Ectodermal cell (in vitro differentiated cells): ENCODE measurements at regions not wholly inside any gene's neighbourhood (a gene's known extent, or its start where the extent isn't known, plus 50 kb on each side); places are given as distances from the start of the nearest gene placed in this dataset.

ENCODE experiments used
- H3K27ac ChIP-seq: 2 replicates; pipeline ENCODE4 v1.7.0; 2013; ENCODE audit warnings: mild to moderate bottlenecking, low read depth, low read length; ENCODE audit not compliant: insufficient read depth, poor library complexity, severe bottlenecking
- H3K27me3 ChIP-seq: 2 replicates; pipeline ENCODE4 v1.7.0; 2013; ENCODE audit warnings: mild to moderate bottlenecking, low read length; ENCODE audit not compliant: insufficient read depth, control insufficient read depth, poor library complexity, severe bottlenecking
- H3K36me3 ChIP-seq: one replicate; pipeline ENCODE4 v1.7.0; 2013; ENCODE audit warnings: low read length; ENCODE audit not compliant: control insufficient read depth, insufficient read depth
- H3K4me1 ChIP-seq: one replicate; pipeline ENCODE4 v1.7.0; 2013; ENCODE audit warnings: low read length; ENCODE audit not compliant: control insufficient read depth, insufficient read depth
- H3K4me3 ChIP-seq: 2 replicates; pipeline ENCODE4 v1.7.0; 2013; ENCODE audit warnings: low read depth, low read length, control low read depth; ENCODE audit not compliant: insufficient read depth
- H3K9me3 ChIP-seq: 2 replicates; pipeline ENCODE4 v1.7.0; 2013; ENCODE audit warnings: mild to moderate bottlenecking, low read length, moderate library complexity; ENCODE audit not compliant: control insufficient read depth
- WGBS, 2 experiments: methylation state at CpG; one replicate each; pipeline ENCODE4 v1.1.7; 2013; ENCODE audit warnings: missing lambda C conversion rate in 2 of 2; 5-methylcytosine and 5-hydroxymethylcytosine counted together

DNA sequence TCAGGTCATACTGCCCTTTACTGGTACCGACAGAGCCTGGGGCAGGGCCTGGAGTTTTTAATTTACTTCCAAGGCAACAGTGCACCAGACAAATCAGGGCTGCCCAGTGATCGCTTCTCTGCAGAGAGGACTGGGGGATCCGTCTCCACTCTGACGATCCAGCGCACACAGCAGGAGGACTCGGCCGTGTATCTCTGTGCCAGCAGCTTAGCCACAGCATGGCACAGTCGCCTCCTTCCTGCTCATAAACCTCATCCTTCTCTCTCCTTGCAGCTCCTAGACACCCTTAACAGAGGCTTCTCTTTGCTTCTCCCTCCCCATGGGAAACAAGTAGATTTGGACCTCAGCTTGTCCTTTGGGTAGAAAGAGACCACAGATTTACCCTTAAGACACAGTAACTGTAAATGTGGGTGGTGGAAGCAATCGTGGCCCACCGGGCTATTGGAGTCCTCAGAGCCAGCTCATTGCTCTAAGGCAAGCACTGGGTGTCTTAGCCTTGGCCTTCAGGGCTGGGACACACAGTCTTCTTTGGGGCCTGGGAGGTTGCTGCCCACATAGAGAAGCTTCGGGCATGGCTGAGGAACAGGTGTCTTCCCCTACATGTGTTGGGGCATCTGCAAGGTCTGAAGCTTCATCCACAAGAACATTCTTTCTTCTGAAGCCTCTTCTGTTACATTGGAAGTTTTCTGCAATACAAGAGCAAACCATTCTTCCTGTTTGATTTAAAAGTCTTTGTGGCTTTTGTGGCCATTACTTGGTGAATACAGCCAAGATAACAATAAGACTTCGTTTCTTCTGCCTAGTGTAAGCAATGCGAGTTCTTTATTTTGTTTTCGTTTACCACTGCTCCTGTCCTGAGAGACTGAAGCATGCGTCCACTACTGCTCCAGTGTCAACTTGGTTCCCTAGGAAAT is 95.5 kb upstream of the PRSS58 start:
- no peaks in the 10 kb centered on the region for H3K4me1 ChIP-seq
- WGBS, 2 experiments = 87 to 88% methylated on average over 15 of the region's 15 CpGs
- no peaks in the 10 kb centered on the region for H3K36me3 ChIP-seq
- H3K9me3 ChIP-seq = no peaks in the 10 kb centered on the region
- H3K4me3 ChIP-seq = no peak overlapping the region
- H3K27ac ChIP-seq = no peak overlapping the region
- H3K27me3 ChIP-seq = no peaks in the 10 kb centered on the region

DNA sequence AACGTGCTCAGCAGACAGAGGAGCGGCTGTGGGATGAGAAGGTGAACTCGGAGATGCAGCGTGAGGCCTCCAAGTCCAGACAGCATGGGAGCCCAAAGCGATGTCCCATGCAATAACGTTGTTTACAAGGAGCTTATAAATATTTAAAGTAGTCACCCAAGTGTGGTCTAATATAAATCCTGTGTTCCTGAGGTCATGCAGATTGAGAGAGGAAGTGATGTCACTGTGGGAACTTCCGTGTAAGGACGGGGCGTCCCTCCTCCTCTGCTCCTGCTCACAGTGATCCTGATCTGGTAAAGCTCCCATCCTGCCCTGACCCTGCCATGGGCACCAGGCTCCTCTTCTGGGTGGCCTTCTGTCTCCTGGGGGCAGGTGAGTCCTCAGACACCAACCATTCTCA is 94.7 kb upstream of the PRSS58 start:
- H3K9me3 ChIP-seq = no peaks in the 10 kb centered on the region
- WGBS, 2 experiments = 92 to 93% methylated on average over 9 of the region's 9 CpGs
- H3K4me3 ChIP-seq = no peak overlapping the region
- H3K27ac ChIP-seq = no peak overlapping the region
- no peaks in the 10 kb centered on the region for H3K36me3 ChIP-seq
- H3K27me3 ChIP-seq = no peaks in the 10 kb centered on the region
- no peaks in the 10 kb centered on the region for H3K4me1 ChIP-seq

DNA sequence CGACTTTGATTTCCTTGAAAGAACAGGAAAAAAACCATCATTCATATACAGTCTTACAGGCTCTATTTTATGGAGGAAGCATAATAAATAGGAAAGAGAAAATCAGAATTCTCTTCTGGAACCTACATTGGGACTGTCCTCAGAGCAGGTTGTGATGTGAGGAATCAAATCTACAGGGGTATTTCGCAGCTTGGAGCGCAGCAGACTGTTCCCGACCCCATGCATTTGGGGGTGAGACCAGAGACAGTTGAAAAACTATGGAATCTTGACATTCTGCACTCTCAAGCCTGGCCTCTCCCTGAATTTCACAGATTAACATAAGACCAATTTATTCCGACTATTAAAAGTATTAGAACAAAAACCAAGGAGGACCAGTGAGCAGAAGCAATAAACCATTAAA is 93.3 kb upstream of the PRSS58 start:
- WGBS, 2 experiments = 94 to 96% methylated on average over 5 of the region's 5 CpGs
- Histone ChIP-seq H3K36me3 (no peaks in the 10 kb centered on the region), H3K27me3 (no peaks in the 10 kb centered on the region), H3K9me3 (no peaks in the 10 kb centered on the region), H3K27ac (no peak overlapping the region), H3K4me1 (no peaks in the 10 kb centered on the region), H3K4me3 (no peak overlapping the region)

DNA sequence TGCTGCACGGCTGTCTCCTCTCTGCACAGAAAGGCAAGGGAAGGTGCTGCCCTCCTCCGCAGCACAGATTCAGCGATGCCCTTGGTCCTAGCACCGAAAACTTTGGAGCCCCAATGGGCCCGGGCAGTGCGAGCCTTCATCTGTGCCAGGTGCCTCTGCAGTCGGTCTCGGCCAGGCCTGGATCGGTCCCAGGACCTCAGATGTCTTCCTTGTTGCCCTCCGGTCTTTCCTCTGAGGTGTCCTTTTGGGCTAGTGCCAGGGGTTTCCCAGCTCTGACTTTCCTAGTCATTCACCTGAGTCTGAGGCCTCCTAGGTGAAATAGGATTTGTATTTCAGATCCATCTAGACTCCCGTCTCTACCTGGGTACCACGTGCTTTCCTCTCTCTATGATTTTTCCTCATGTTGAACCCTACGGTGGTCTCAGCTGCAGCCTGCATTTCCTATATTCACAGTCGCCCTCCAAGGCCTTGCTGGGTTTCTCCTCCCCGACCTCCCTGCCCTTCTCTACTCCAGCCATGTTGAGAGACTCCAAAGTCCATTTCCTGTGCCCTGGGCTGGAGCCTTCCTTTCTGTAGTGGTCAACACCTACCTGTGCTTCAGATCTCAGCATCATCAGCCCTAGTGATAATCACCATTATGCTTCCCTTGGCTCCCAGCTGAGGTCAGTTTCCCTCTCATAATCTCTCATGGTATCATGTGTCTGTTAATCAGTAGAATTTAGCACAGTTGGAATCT is 92.0 kb upstream of the PRSS58 start:
- 92 to 93% methylated on average over 15 of the region's 15 CpGs for whole genome bisulfite sequencing, 2 experiments
- H3K27me3 ChIP-seq = no peaks in the 10 kb centered on the region
- H3K9me3 ChIP-seq = no peaks in the 10 kb centered on the region
- H3K4me3 ChIP-seq = no peak overlapping the region
- H3K36me3 ChIP-seq = no peaks in the 10 kb centered on the region
- no peak overlapping the region for H3K27ac ChIP-seq
- peaks cover 8% of the 10 kb centered on the region for H3K4me1 ChIP-seq

DNA sequence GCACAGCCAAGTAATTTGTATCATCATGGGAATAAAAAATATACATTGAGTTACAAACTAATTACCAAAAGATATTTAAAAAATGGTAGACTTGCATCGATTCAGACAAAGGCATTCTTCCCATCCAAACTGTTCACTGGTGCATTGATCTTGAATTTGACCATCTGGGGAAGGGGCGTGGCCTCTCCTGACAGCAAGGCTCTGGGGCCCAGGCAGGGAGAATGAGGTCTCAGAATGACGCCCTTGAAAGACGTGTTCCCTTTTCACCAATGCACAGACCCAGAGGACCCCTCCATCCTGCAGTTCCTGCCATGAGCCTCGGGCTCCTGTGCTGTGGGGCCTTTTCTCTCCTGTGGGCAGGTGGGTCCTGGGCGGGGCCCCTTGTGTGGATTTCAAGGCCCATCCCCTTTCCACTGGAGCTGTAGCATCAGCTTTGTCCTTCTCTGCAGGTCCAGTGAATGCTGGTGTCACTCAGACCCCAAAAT is 91.1 kb upstream of the PRSS58 start:
- Histone ChIP-seq H3K4me3 (no peak overlapping the region), H3K4me1 (peaks cover 8% of the 10 kb centered on the region), H3K9me3 (no peaks in the 10 kb centered on the region), H3K27ac (no peak overlapping the region), H3K36me3 (no peaks in the 10 kb centered on the region), H3K27me3 (no peaks in the 10 kb centered on the region)
- WGBS, 2 experiments = 91 to 92% methylated on average over 6 of the region's 6 CpGs

DNA sequence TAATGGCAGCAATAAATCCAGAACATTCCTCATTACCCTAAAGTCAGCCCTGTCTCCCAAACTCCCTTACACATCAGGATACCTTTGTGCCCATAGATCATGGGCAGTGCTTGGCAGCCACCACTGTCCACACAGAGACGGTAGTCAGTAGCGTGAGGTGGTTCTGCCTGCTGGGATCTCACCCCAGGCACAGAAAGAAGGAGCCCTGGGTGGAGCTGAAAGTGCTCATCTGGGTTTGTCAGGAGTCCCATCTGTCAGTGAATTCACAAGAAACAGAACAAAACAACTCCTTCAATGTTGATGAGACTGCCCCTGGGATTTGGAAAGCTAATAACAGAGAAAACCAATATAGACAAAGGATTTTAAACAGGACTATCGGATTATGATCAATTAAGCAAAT is 90.2 kb upstream of the PRSS58 start:
- 78 to 85% methylated on average over 3 of the region's 3 CpGs for WGBS, 2 experiments
- Histone ChIP-seq H3K36me3 (no peaks in the 10 kb centered on the region), H3K4me1 (peaks cover 8% of the 10 kb centered on the region), H3K4me3 (no peak overlapping the region), H3K27ac (no peak overlapping the region), H3K27me3 (no peaks in the 10 kb centered on the region), H3K9me3 (no peaks in the 10 kb centered on the region)

DNA sequence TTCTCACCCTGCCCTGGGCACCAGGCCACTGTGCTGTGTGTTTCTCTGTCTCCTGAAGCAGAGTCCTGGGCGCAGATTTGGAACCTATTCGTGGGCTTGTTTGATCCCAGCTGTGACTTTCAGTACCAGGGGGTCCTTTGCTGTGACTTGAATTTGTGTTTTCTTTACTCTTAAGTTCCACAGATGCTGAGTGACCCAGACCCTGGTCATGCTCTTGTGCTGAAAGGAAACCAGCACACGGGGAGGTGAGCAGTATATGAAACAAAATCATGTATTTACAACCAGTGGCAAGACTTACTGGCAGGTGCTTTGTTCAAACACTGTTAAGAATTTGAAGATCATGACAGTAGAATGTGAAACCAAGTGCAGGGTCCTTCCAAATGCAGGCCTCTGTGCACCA is 89.2 kb upstream of the PRSS58 start:
- Histone ChIP-seq H3K36me3 (no peaks in the 10 kb centered on the region), H3K9me3 (no peaks in the 10 kb centered on the region), H3K4me3 (no peak overlapping the region), H3K27me3 (no peaks in the 10 kb centered on the region), H3K4me1 (peaks cover 8% of the 10 kb centered on the region), H3K27ac (no peak overlapping the region)
- 91 to 93% methylated on average over 3 of the region's 3 CpGs for WGBS, 2 experiments

DNA sequence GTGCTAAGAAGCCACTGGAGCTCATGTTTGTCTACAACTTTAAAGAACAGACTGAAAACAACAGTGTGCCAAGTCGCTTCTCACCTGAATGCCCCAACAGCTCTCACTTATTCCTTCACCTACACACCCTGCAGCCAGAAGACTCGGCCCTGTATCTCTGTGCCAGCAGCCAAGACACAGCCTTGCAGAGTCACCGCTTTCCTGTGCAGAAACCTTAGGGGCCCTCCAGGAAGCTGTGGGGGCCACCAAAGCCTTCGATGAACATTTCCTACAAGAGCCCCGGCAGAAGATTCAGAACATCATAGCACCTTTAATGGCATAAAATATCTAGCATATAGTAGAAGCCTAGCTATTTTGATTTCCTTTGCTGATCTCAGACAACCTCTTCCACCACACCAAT is 88.0 kb upstream of the PRSS58 start:
- H3K9me3 ChIP-seq = no peaks in the 10 kb centered on the region
- H3K27ac ChIP-seq = no peak overlapping the region
- 84 to 85% methylated on average over 5 of the region's 5 CpGs for WGBS, 2 experiments
- H3K4me1 ChIP-seq = peaks cover 8% of the 10 kb centered on the region
- H3K27me3 ChIP-seq = no peaks in the 10 kb centered on the region
- no peaks in the 10 kb centered on the region for H3K36me3 ChIP-seq
- H3K4me3 ChIP-seq = no peak overlapping the region

DNA sequence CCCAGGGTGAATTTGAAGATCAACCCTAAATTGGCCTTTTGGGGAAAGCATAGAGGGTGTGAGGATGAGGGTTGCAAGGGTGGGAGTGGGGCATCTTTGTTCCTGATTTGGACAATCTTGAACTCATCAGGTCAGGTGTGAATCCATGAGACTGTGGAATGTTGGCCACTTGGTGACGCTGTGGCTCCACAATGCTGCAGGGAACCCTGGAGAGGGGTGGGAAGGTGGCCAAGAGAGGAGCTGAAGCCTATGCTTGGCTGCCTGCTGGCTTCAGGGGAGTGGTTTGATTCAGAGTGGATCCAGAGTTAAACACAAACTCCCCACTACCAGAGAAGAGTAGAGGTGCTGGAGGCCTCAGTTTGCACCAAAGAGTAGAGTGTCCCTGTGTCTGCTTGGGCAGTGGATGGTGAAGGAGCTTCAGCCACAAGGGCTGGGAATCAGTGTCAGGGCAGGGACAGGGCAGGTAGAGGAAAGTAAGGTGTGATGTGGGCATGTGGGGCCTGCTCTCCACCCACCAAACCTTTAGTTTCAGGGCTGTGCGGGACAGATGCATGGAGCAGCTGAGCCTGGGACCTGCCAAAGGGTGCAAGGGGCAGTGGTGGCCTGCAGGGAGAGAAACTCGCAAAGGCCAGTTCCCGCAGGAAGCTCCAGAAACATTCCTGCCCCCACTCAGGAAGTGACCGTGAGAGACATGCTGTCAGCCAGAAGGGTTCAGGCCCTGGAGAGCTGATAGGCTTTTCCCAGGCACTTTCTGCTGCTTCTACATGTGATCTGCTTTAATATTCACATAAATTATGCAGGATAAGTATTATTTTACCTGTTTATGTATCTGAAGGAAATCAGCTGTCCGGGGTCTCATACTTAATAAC is 81.0 kb upstream of the PRSS58 start:
- Histone ChIP-seq H3K27ac (no peak overlapping the region), H3K36me3 (no peaks in the 10 kb centered on the region), H3K4me1 (peaks cover 5% of the 10 kb centered on the region), H3K27me3 (no peaks in the 10 kb centered on the region), H3K4me3 (no peak overlapping the region), H3K9me3 (no peaks in the 10 kb centered on the region)
- WGBS, 2 experiments = 81% methylated on average over 6 of the region's 6 CpGs
